Naive thymus-derived CD8-positive, alpha-beta T cell (primary cell): ENCODE measurements at regions not wholly inside any gene's neighbourhood (a gene's known extent, or its start where the extent isn't known, plus 50 kb on each side); places are given as distances from the start of the nearest gene placed in this dataset.

Source experiments
- ATAC-seq, 2 donors: fragments of 150-1000 bp; cut with Tn5 transposase in 1 of 2; sonication (Bioruptor Pico), chemical (Tn5 transposase) in 1 of 2; 1 replicate in 1 of 2; 2 replicates in 1 of 2; pipeline ENCODE4 v1.10.0; 2021; ENCODE audit warnings: mild to moderate bottlenecking in 2 of 2, moderate library complexity in 2 of 2
- POLR2A ChIA-PET: fragments of 350-600 bp; sonication (Branson Sonifier 250); formaldehyde crosslinking; loops from one replicate; lab custom pipeline; 2021; ENCODE audit warnings: antibody characterized with exemption; lab: Charles Lee
- DNase-seq, 10 donors: peaks; one replicate each; pipeline versions ENCODE4 v3.0.0 to v3.0.0-alpha.2; 2020 to 2022
- H3K27ac Mint-ChIP-seq, 10 donors: one replicate each; pipeline ENCODE4 v1.8.0; 2020 to 2022; ENCODE audit warnings: mild to moderate bottlenecking in 10 of 10, mixed read lengths in 10 of 10, moderate library complexity in 4 of 10, inconsistent platforms in 1 of 10
- H3K27me3 Mint-ChIP-seq, 5 donors: one replicate each; pipeline ENCODE4 v1.8.0; 2021 to 2022; ENCODE audit warnings: mixed read lengths in 5 of 5
- H3K36me3 Mint-ChIP-seq, 3 donors: one replicate each; pipeline ENCODE4 v1.8.0; 2020 to 2022; ENCODE audit warnings: mixed read lengths in 3 of 3, mild to moderate bottlenecking in 2 of 3, inconsistent platforms in 1 of 3
- H3K4me1 Mint-ChIP-seq, 4 donors: one replicate each; pipeline ENCODE4 v1.8.0; 2021 to 2022; ENCODE audit warnings: mixed read lengths in 4 of 4
- H3K4me3 Mint-ChIP-seq, 10 donors: one replicate each; pipeline ENCODE4 v1.8.0; 2020 to 2022; ENCODE audit warnings: mild to moderate bottlenecking in 10 of 10, mixed read lengths in 10 of 10, moderate library complexity in 6 of 10, inconsistent platforms in 1 of 10
- H3K9me3 Mint-ChIP-seq, 9 donors: one replicate each; pipeline ENCODE4 v1.8.0; 2020 to 2022; ENCODE audit warnings: mixed read lengths in 9 of 9, mild to moderate bottlenecking in 3 of 9, inconsistent platforms in 1 of 9, moderate library complexity in 1 of 9

DNA sequence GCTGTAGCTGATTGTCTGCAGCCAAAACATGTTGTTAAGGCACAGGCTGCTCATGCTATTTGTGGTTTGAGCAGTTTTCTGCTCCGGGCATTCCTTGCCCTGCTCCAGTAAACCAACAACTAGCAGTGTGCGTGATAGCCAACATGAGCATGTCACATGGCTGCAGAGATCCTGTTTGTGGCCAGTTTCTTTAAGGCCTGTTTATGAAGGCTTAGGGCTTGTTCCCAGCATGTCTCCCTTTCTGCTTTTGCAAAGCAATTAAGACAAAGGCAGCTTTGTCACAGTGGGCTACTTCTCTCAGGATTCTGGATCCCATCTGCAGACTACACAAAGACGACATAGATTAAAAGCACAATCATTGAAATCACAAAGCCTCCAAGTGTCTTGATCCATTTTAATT, 160.5 kb downstream of the ZNF518B start:
- H3K27ac Mint-ChIP-seq = no peak overlapping the region
- H3K27me3 Mint-ChIP-seq = peaks cover 0 to 18% (median 1%) of the 10 kb centered on the region in 5 donors
- no peak for DNase-seq
- no peaks in the 10 kb centered on the region for H3K9me3 Mint-ChIP-seq
- no peak for ATAC-seq
- no peaks in the 10 kb centered on the region for H3K36me3 Mint-ChIP-seq
- H3K4me3 Mint-ChIP-seq = no peak overlapping the region
- POLR2A ChIA-PET = no interaction called here
- peaks cover 0 to 2% (median 0%) of the 10 kb centered on the region in 4 donors for H3K4me1 Mint-ChIP-seq

DNA sequence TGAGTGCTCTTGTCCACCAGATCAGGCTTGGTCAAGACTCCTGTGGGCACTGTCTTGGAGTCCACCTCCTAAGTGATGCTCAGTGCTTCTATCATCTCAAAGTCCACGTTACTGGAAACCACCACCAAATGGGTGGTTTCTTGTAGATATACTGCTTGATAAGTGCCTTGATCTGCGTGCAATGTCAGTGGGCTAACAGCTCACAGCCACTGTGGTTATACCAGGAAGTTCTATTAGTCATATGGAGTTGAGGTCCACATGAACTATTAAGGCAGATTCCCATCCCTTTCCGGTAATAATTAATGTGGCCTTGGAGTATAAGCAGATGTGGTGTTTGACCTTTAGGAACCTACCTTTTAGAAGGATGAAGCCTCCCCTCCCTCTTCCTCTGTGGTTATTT, 161.9 kb downstream of the ZNF518B start:
- H3K27ac Mint-ChIP-seq = no peak overlapping the region
- ATAC-seq (no peak), DNase-seq (no peak)
- no peak overlapping the region for H3K4me3 Mint-ChIP-seq
- H3K9me3 Mint-ChIP-seq = no peaks in the 10 kb centered on the region
- no peaks in the 10 kb centered on the region for H3K36me3 Mint-ChIP-seq
- H3K4me1 Mint-ChIP-seq = no peaks in the 10 kb centered on the region
- POLR2A ChIA-PET = no interaction called here
- peaks cover 0 to 18% (median 1%) of the 10 kb centered on the region in 5 donors for H3K27me3 Mint-ChIP-seq

DNA sequence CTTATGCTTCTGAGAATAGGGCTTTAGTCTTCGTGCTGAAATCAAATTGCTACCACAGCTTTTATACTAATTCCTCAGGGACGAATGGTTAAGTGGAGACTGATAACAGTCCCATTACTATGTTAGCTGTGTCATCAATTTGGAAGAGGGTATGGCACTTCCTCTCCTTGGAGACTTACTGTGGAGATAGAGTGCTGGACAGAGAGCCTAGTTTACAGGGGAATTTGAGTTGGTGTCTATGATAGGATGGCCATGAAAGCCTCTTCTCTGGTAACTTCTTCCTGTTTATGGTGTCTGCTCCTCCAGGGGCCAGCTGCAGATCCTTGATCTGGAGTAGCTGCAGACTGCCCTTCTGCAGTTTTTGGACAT, 167.7 kb downstream of the ZNF518B start:
- DNase-seq (no peak), ATAC-seq (no peak)
- H3K36me3 Mint-ChIP-seq = no peaks in the 10 kb centered on the region
- H3K4me3 Mint-ChIP-seq = no peak overlapping the region
- POLR2A ChIA-PET = no interaction called here
- H3K27me3 Mint-ChIP-seq = peaks cover 0 to 9% (median 0%) of the 10 kb centered on the region in 5 donors
- H3K27ac Mint-ChIP-seq = no peak overlapping the region
- no peaks in the 10 kb centered on the region for H3K9me3 Mint-ChIP-seq
- no peaks in the 10 kb centered on the region for H3K4me1 Mint-ChIP-seq

DNA sequence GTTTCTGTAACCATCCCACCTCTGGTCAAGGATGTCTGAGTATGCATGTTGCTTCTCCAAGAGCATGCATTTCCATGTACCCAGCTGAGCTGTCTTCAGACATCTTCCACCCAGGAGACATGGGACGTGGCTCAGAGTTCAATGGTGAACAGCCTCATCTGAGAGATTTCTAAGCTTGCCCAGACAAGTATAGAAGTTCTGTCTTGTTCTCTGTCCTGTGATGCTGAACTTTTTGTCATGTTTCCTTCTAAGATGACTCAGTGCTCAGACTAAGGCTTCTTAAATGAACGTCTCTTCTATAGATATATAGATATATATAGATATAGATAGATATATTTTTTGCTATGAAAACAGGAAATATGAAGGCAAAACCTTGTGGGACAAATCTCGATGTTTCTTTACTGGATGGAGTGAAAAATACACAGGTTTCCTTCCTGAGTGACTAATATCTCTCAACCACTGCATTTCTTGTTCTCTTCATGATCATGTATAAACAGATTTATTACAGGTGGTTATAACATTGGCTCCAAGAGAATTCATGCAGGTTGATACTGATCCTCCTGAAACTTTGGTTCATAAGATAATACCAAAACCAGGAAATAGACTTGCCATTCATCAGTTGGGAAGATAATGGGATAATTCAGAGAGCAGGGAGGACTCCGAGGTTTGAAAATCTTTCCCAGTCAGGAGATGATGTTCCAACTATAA, 168.2 kb downstream of the ZNF518B start:
- DNase-seq (no peak), ATAC-seq (no peak)
- no peak overlapping the region for H3K27ac Mint-ChIP-seq
- POLR2A ChIA-PET = no interaction called here
- H3K27me3 Mint-ChIP-seq = peaks cover 0 to 9% (median 0%) of the 10 kb centered on the region in 5 donors
- no peaks in the 10 kb centered on the region for H3K9me3 Mint-ChIP-seq
- H3K4me3 Mint-ChIP-seq = no peak overlapping the region
- H3K4me1 Mint-ChIP-seq = no peaks in the 10 kb centered on the region
- H3K36me3 Mint-ChIP-seq = no peaks in the 10 kb centered on the region

DNA sequence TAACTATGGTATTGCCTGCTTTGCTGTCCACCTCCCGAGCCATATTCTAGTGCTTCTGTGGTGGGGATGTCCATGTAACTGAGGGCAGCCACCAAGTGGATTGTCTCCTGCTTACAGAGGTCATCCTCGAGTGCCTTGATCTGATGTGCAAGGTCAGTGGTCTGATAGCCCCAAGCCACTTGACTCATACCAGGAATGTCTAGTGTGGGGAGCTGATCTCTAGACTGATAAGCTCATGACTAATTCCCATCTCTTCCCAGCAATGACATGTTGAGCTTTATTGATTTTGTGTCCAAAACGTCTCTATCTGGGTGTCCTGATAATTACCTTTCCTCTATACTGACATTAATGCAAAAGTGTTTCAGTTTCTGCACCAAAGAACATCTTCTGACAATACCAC, 168.4 kb upstream of the WDR1 start:
- no peaks in the 10 kb centered on the region for H3K4me1 Mint-ChIP-seq
- no peak for ATAC-seq
- peaks cover 0 to 9% (median 0%) of the 10 kb centered on the region in 5 donors for H3K27me3 Mint-ChIP-seq
- POLR2A ChIA-PET = no interaction called here
- no peaks in the 10 kb centered on the region for H3K9me3 Mint-ChIP-seq
- no peak overlapping the region for H3K27ac Mint-ChIP-seq
- H3K36me3 Mint-ChIP-seq = no peaks in the 10 kb centered on the region
- no peak for DNase-seq
- H3K4me3 Mint-ChIP-seq = no peak overlapping the region

DNA sequence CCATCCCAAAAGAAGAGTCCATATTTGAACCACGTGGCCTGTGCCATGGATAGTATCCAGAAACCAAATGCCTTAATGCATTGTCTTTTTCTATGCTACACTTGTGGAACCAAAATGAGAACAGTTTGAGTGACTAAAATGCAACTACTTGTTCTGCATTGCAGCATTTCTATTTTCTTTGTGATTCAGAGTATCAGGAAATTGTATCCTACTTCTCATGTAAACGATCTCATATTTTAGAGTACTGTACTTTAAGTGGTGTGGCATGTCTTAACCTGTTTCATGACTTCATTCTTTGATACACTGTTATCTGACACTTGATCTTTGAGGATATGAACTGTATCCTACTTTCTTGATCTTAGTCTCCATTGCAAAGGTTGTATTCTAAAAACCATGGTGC, 167.2 kb upstream of the WDR1 start:
- Mint-ChIP-seq H3K27me3 (peaks cover 0 to 9% (median 0%) of the 10 kb centered on the region in 5 donors), H3K9me3 (no peaks in the 10 kb centered on the region), H3K27ac (no peak overlapping the region), H3K4me3 (no peak overlapping the region), H3K4me1 (no peaks in the 10 kb centered on the region), H3K36me3 (peaks cover 0 to 2% (median 0%) of the 10 kb centered on the region in 3 donors)
- ATAC-seq (no peak), DNase-seq (no peak)
- POLR2A ChIA-PET = no interaction called here

DNA sequence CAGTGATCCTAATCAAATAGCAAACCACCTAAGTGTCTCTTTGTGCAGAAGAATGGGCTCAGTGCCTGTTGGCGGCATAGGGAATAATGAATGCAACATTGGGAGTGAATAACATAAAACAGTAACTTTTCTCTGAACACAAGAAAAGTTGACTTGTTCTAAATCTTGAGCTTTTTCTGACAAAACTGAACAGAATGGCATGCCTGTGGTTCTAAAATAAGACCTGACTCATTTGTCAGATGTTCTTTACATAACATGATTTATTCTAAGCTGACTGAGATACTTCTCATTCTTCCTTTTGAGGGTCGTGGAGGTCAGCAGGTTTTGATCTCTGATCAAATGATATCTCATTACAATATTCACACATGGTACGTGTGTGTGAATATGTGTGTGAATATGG, 165.4 kb upstream of the WDR1 start:
- peaks cover 0 to 2% (median 0%) of the 10 kb centered on the region in 3 donors for H3K36me3 Mint-ChIP-seq
- no peak overlapping the region for H3K27ac Mint-ChIP-seq
- no peak overlapping the region for H3K4me3 Mint-ChIP-seq
- POLR2A ChIA-PET = no interaction called here
- H3K27me3 Mint-ChIP-seq = peaks cover 0 to 7% (median 3%) of the 10 kb centered on the region in 5 donors
- H3K4me1 Mint-ChIP-seq = no peaks in the 10 kb centered on the region
- no peaks in the 10 kb centered on the region for H3K9me3 Mint-ChIP-seq
- ATAC-seq = no peak
- no peak for DNase-seq

DNA sequence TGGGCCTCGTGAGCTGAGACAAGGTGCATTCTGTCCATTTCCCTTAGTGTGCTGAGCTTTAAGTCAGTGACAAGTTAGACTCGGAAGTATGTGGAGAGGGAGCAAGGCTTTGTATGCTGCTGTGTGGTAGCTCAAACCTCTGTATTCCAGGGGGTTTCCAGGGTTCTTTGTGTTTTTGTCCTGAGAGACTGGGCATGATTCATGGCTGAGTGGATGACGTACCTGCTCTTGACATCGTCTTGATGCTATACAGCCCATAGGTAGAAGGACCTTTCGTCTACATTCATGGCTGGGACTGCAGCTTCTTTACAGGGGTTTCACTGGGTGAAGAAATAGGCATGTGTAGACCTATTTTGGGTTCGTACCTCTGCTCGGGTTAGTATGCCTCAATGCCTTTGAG, 162.7 kb upstream of the WDR1 start:
- Mint-ChIP-seq H3K9me3 (no peaks in the 10 kb centered on the region), H3K36me3 (peaks cover 0 to 4% (median 0%) of the 10 kb centered on the region in 3 donors), H3K27me3 (peaks cover 0 to 4% (median 0%) of the 10 kb centered on the region in 5 donors), H3K27ac (no peak overlapping the region), H3K4me3 (no peak overlapping the region), H3K4me1 (no peaks in the 10 kb centered on the region)
- no peak for DNase-seq
- POLR2A ChIA-PET = no interaction called here
- ATAC-seq = no peak

DNA sequence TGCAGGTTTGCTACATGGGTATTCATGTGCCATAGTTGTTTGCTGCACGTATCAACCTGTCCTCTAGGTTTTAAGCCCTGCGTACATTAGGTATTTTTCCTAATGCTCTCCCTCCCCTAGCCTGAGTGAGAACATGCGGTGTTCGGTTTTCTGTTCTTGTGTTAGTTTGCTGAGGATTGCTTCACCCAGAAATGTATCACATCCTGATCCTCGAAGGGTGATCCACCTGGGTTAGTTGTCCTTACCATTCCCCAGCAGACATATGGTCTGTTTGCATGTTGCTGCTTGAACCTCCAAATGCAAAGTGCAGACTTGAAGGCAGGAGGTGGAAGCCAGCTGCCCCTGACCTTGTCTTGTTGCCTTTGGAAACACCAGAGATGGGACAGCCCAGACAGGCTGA, 161.5 kb upstream of the WDR1 start:
- peaks cover 0 to 4% (median 0%) of the 10 kb centered on the region in 5 donors for H3K27me3 Mint-ChIP-seq
- no peak for DNase-seq

DNA sequence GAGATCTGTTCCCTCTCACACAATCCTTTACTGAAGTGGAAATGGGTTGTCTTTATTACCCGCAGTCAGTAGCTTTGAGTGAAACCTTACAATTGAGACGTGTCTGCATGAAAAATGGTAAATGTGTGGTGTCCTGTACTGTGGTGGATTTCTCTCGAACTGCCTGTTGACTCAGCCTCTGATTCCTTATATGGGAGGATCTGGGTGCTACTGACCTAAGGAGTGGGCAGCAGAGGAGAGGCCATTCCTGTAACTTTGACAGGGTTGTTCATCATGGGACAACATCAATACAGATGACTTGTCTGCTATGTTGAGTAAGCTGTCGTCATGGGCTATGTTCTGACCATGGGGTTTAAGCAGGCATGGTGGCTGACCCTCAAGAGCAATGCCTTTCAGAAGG, 159.6 kb upstream of the WDR1 start:
- ATAC-seq (no peak), DNase-seq (no peak)
- no peaks in the 10 kb centered on the region for H3K4me1 Mint-ChIP-seq
- peaks cover 0 to 4% (median 0%) of the 10 kb centered on the region in 3 donors for H3K36me3 Mint-ChIP-seq
- POLR2A ChIA-PET = no interaction called here
- H3K4me3 Mint-ChIP-seq = no peak overlapping the region
- no peak overlapping the region for H3K27ac Mint-ChIP-seq
- peaks cover 0 to 4% (median 0%) of the 10 kb centered on the region in 5 donors for H3K27me3 Mint-ChIP-seq
- no peaks in the 10 kb centered on the region for H3K9me3 Mint-ChIP-seq

More for the DNA sequence above, 161.5 kb upstream of the WDR1 start:
- H3K4me3 Mint-ChIP-seq = no peak overlapping the region
- H3K36me3 Mint-ChIP-seq = peaks cover 0 to 4% (median 0%) of the 10 kb centered on the region in 3 donors
- H3K27ac Mint-ChIP-seq = no peak overlapping the region
- no peaks in the 10 kb centered on the region for H3K4me1 Mint-ChIP-seq
- H3K9me3 Mint-ChIP-seq = no peaks in the 10 kb centered on the region
- ATAC-seq = no peak
- POLR2A ChIA-PET = no interaction called here

DNA sequence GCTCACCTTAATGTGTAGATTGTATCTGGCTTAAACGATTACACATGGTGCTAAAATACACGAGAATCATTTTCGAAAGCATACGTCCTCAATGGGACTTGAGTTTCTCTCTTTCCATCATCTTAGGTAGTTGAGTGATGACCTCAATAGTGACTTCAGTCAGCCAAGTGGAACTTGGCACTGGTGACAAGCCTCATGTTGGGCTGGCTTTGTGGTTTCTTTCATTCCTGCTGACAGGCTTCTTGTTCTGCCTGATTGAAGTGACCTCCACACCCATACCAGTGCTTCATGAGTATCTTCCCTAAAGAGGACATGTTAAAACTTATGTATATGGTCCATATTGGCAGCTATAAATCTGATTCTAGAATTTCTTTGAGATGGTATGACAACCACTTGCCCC, 159.1 kb upstream of the WDR1 start:
- no peak overlapping the region for H3K27ac Mint-ChIP-seq
- H3K9me3 Mint-ChIP-seq = no peaks in the 10 kb centered on the region
- no peak for DNase-seq
- ATAC-seq = no peak
- peaks cover 0 to 4% (median 0%) of the 10 kb centered on the region in 5 donors for H3K27me3 Mint-ChIP-seq
- POLR2A ChIA-PET = no interaction called here
- H3K4me1 Mint-ChIP-seq = no peaks in the 10 kb centered on the region
- no peak overlapping the region for H3K4me3 Mint-ChIP-seq
- H3K36me3 Mint-ChIP-seq = peaks cover 0 to 4% (median 0%) of the 10 kb centered on the region in 3 donors

DNA sequence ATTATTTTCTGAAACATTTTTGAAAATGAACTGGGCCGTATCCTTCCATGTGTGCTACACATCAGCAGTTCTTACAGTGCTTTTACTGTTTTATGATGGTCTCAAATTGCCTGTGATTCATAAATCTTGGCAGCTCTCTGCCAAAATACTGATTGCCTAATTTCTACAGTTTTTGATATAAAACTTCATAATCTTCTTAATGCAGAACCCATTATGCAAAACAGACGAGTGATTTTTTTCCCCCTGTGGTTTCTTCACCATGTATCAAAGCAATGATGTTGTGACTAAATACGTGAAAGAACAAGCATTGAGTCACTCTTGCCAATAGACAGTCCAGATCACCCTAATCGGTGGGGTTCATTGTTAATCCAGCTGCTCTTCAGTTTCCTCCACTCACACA, 156.4 kb upstream of the WDR1 start:
- H3K36me3 Mint-ChIP-seq = peaks cover 0 to 3% (median 0%) of the 10 kb centered on the region in 3 donors
- H3K27me3 Mint-ChIP-seq = peaks cover 0 to 3% (median 0%) of the 10 kb centered on the region in 5 donors
- no peaks in the 10 kb centered on the region for H3K9me3 Mint-ChIP-seq
- ATAC-seq (no peak), DNase-seq (no peak)
- POLR2A ChIA-PET = no interaction called here
- H3K27ac Mint-ChIP-seq = peak overlapping the region in 1 of 10 donors; percentile 30
- no peaks in the 10 kb centered on the region for H3K4me1 Mint-ChIP-seq
- H3K4me3 Mint-ChIP-seq = no peak overlapping the region

DNA sequence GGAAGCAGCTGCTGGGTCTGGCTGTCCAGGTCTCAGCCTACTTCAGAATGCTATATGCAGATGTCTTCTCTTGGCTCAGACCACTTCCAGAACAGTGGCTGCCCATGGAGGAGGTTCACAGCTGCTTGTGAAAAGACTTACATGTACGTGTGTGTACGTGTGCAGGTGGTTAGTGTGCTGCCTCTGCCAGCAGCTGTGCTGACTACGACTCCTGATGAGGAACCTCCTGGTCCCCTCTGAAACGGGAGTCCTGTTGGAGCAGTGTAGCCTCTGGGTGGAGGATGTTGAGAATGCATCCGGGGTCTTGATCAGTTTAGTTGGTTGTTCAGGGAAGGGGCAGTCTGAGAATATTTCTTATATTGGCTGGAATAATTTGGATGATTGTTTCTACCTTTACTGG, 155.9 kb upstream of the WDR1 start:
- no peak overlapping the region for H3K4me3 Mint-ChIP-seq
- peaks cover 0 to 1% (median 0%) of the 10 kb centered on the region in 5 donors for H3K27me3 Mint-ChIP-seq
- H3K36me3 Mint-ChIP-seq = peaks cover 0 to 3% (median 0%) of the 10 kb centered on the region in 3 donors
- no peak for ATAC-seq
- H3K9me3 Mint-ChIP-seq = no peaks in the 10 kb centered on the region
- H3K27ac Mint-ChIP-seq = peak overlapping the region in 1 of 10 donors; percentile 30
- no peak for DNase-seq
- no peaks in the 10 kb centered on the region for H3K4me1 Mint-ChIP-seq
- POLR2A ChIA-PET = no interaction called here

DNA sequence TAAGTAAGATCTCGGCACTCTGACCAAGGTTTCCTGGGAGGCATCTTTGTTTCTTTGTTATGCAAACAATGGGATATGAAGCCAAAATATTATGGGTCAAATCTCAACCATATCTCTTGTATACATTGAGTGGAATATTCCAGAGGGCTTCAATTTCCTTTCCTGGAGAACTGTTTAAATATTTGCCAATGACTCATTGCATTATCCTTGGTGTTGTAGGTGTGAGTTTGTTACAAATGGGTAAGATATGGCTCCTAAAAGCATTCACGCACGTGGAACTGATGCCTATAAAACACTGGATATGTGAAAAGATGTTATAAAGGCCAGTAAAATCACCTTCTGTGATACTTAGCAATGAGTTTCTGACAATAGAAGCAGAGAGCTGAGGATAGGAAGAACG, 150.5 kb upstream of the WDR1 start:
- Mint-ChIP-seq H3K4me1 (no peaks in the 10 kb centered on the region), H3K9me3 (no peaks in the 10 kb centered on the region)
- POLR2A ChIA-PET = no interaction called here

More for the DNA sequence above, 150.5 kb upstream of the WDR1 start:
- DNase-seq = no peak
- no peak for ATAC-seq
- Mint-ChIP-seq H3K4me3 (no peak overlapping the region), H3K27me3 (peaks cover 0 to under 1% (median 0%) of the 10 kb centered on the region in 5 donors), H3K27ac (no peak overlapping the region), H3K36me3 (no peaks in the 10 kb centered on the region)
